Mesenchymal stem cell (in vitro differentiated cells and primary cell): ENCODE measurements at regions not wholly inside any gene's neighbourhood (a gene's known extent, or its start where the extent isn't known, plus 50 kb on each side); places are given as distances from the start of the nearest gene placed in this dataset.

ENCODE experiments used
- DNase-seq: peaks from one replicate; pipeline ENCODE4 v3.0.0-alpha.2; 2013
- H2AFZ ChIP-seq: one replicate; pipeline ENCODE4 v1.6.1; 2013; ENCODE audit warnings: low read depth, mild to moderate bottlenecking, control low read depth, inconsistent platforms, low read length, moderate library complexity
- H2AK5ac ChIP-seq: 2 replicates; pipeline ENCODE4 v1.6.1; 2013; ENCODE audit warnings: low read length, moderate library complexity, mild to moderate bottlenecking, inconsistent platforms; ENCODE audit not compliant: severe bottlenecking
- H2BK120ac ChIP-seq: one replicate; pipeline ENCODE4 v1.6.1; 2013; ENCODE audit warnings: low read depth, mild to moderate bottlenecking, inconsistent platforms, low read length, moderate library complexity
- H2BK12ac ChIP-seq, 2 experiments: one replicate each; pipeline ENCODE4 v1.6.1; 2013; ENCODE audit warnings: inconsistent platforms in 2 of 2, low read length in 2 of 2, mild to moderate bottlenecking in 2 of 2, moderate library complexity in 2 of 2, control low read depth in 1 of 2
- H2BK15ac ChIP-seq: one replicate; pipeline ENCODE4 v1.6.1; 2013; ENCODE audit warnings: mild to moderate bottlenecking, low read depth, inconsistent platforms; ENCODE audit not compliant: poor library complexity, severe bottlenecking
- H2BK5ac ChIP-seq: 2 replicates; pipeline ENCODE4 v1.6.1; 2013; ENCODE audit warnings: low read depth, mild to moderate bottlenecking, low read length, control low read depth, inconsistent platforms; ENCODE audit not compliant: poor library complexity, severe bottlenecking
- H3K14ac ChIP-seq, 2 experiments: one replicate each; pipeline ENCODE4 v1.6.1; 2013; ENCODE audit warnings: inconsistent platforms in 2 of 2, low read length in 2 of 2, control low read depth in 1 of 2, mild to moderate bottlenecking in 1 of 2, moderate library complexity in 1 of 2
- H3K18ac ChIP-seq, 2 experiments: one replicate each; pipeline ENCODE4 v1.6.1; 2013; ENCODE audit warnings: inconsistent platforms in 2 of 2, low read length in 2 of 2, control low read depth in 1 of 2, low read depth in 1 of 2, mild to moderate bottlenecking in 1 of 2
- H3K23ac ChIP-seq, 2 experiments: one replicate each; pipeline ENCODE4 v1.6.1; 2013; ENCODE audit warnings: inconsistent platforms in 2 of 2, low read length in 2 of 2, mild to moderate bottlenecking in 2 of 2, moderate library complexity in 2 of 2, control low read depth in 1 of 2
- H3K27ac ChIP-seq: 2 replicates; pipeline ENCODE4 v1.5.1; 2013; ENCODE audit warnings: mild to moderate bottlenecking, moderate library complexity, low read length, control low read depth, inconsistent platforms; ENCODE audit not compliant: poor library complexity, severe bottlenecking
- H3K27me3 ChIP-seq, 2 experiments: 2 replicates each; pipeline versions ENCODE4 v1.6.1 to v1.7.0; 2013; ENCODE audit warnings: low read length in 2 of 2, mild to moderate bottlenecking in 2 of 2, moderate library complexity in 2 of 2, control low read depth in 1 of 2, inconsistent platforms in 1 of 2; ENCODE audit not compliant: control insufficient read depth in 1 of 2, insufficient read depth in 1 of 2
- H3K36me3 ChIP-seq, 2 experiments: 2 replicates each; pipeline versions ENCODE4 v1.6.1 to v1.7.0; 2013; ENCODE audit warnings: low read length in 2 of 2, control low read depth in 1 of 2, inconsistent platforms in 1 of 2, low read depth in 1 of 2, mild to moderate bottlenecking in 1 of 2; ENCODE audit not compliant: insufficient read depth in 2 of 2, control insufficient read depth in 1 of 2
- H3K4ac ChIP-seq, 2 experiments: one replicate each; pipeline ENCODE4 v1.6.1; 2013; ENCODE audit warnings: inconsistent platforms in 2 of 2, low read length in 2 of 2, mild to moderate bottlenecking in 2 of 2, moderate library complexity in 2 of 2, control low read depth in 1 of 2, low read depth in 1 of 2
- H3K4me1 ChIP-seq: 2 replicates; pipeline ENCODE4 v1.6.1; 2013; ENCODE audit warnings: low read depth, low read length, control low read depth; ENCODE audit not compliant: control insufficient read depth, insufficient read depth
- H3K4me2 ChIP-seq: 2 replicates; pipeline ENCODE4 v1.6.1; 2013; ENCODE audit warnings: low read length, mild to moderate bottlenecking, inconsistent platforms; ENCODE audit not compliant: poor library complexity, severe bottlenecking
- H3K4me3 ChIP-seq, 2 experiments: 2 replicates each; pipeline versions ENCODE4 v1.5.1 to v1.7.0; 2013; ENCODE audit warnings: low read length in 2 of 2, mild to moderate bottlenecking in 2 of 2, control low read depth in 1 of 2, low read depth in 1 of 2; ENCODE audit not compliant: insufficient read depth in 1 of 2
- H3K79me1 ChIP-seq: replicated peaks from 2 replicates; pipeline ENCODE4 v1.6.1; 2013; ENCODE audit warnings: mild to moderate bottlenecking, control low read depth, low read length, inconsistent platforms; ENCODE audit not compliant: poor library complexity, severe bottlenecking
- H3K9ac ChIP-seq: 2 replicates; pipeline ENCODE4 v1.7.0; 2013; ENCODE audit warnings: mild to moderate bottlenecking, low read length, moderate library complexity
- H3K9me3 ChIP-seq: 2 replicates; pipeline ENCODE4 v1.7.0; 2013; ENCODE audit warnings: mild to moderate bottlenecking, low read length; ENCODE audit not compliant: control insufficient read depth
- H4K8ac ChIP-seq: one replicate; pipeline ENCODE4 v1.6.1; 2013; ENCODE audit warnings: inconsistent platforms, mild to moderate bottlenecking, low read length, moderate library complexity
- H4K91ac ChIP-seq: one replicate; pipeline ENCODE4 v1.6.1; 2013; ENCODE audit warnings: mild to moderate bottlenecking, low read length, inconsistent platforms
- WGBS: methylation state at CpG from one replicate; pipeline ENCODE4 v1.1.7; 2013; ENCODE audit warnings: mixed read lengths; 5-methylcytosine and 5-hydroxymethylcytosine counted together

DNA sequence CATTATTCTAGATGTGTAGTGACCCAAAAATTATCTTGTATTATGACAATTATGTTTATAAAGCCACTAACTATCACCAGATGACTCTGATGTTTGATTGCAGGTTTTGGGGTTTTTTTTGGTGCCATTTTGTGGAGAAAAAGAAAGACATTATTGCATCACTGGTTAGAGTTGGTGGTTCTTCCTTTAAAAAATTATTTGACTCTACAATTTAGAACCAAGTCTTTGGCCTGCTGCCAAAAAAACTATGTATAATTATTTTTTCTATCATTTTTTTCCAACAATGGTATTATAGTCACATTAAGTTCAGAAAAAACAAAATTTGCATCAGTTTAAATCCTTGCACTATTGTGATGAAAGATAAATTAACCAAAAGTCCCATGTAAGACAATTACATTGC is 258.6 kb upstream of the GRM7 start:
- no peak overlapping the region for H3K23ac ChIP-seq
- no peaks in the 10 kb centered on the region for H3K27me3 ChIP-seq
- no peak overlapping the region for H2BK12ac ChIP-seq
- no peaks in the 10 kb centered on the region for H3K4me1 ChIP-seq
- H2BK5ac ChIP-seq, result no peak overlapping the region
- H3K4me3 ChIP-seq, result no peak overlapping the region
- no peak overlapping the region for H4K91ac ChIP-seq
- H3K36me3 ChIP-seq, result no peaks in the 10 kb centered on the region
- H2AFZ ChIP-seq, result no peak overlapping the region
- peaks cover 36% of the 10 kb centered on the region for H3K9me3 ChIP-seq
- H3K4me2 ChIP-seq, result no peak overlapping the region
- H3K27ac ChIP-seq, result no peak overlapping the region
- H3K79me1 ChIP-seq, result no peaks in the 10 kb centered on the region
- H2BK120ac ChIP-seq, result no peak overlapping the region
- no peak overlapping the region for H2BK15ac ChIP-seq
- no peak overlapping the region for H4K8ac ChIP-seq
- H3K18ac ChIP-seq, result no peak overlapping the region
- no peak overlapping the region for H3K9ac ChIP-seq
- no peak overlapping the region for H3K14ac ChIP-seq
- no peak overlapping the region for H3K4ac ChIP-seq
- no peak overlapping the region for H2AK5ac ChIP-seq
- no peak for DNase-seq

DNA sequence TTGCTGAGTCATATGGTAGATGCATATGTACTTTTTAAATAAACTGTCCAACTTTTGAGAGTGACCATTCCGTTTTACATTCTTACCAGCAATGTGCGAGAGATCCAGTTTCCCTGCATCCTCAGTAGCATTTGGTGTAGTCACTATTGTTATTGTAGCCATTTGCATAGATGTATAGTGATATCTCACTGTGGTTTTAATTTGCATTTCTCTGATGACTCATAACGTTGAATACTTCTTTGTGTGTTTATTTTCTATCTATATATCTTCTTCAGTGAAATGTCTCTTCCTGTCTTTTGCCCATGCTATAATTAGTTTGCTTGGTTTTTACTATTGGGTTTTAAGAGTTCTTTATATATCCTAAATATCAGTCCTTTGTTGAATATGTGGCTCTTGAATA is 255.7 kb upstream of the GRM7 start:
- Histone ChIP-seq H2BK120ac (no peak overlapping the region), H3K4ac (no peak overlapping the region), H3K14ac (no peak overlapping the region), H3K23ac (no peak overlapping the region), H3K4me1 (no peaks in the 10 kb centered on the region), H3K36me3 (no peaks in the 10 kb centered on the region), H3K9ac (no peak overlapping the region), H3K27me3 (no peaks in the 10 kb centered on the region), H2BK15ac (no peak overlapping the region), H3K18ac (no peak overlapping the region), H4K91ac (no peak overlapping the region), H3K79me1 (no peaks in the 10 kb centered on the region), H2AK5ac (no peak overlapping the region), H2AFZ (no peak overlapping the region), H3K27ac (no peak overlapping the region), H3K9me3 (peaks cover 23% of the 10 kb centered on the region), H4K8ac (no peak overlapping the region), H2BK12ac (no peak overlapping the region), H2BK5ac (no peak overlapping the region), H3K4me2 (no peak overlapping the region), H3K4me3 (no peak overlapping the region)
- no CpG with 5 or more reads among the region's 3 CpGs for WGBS
- no peak for DNase-seq

DNA sequence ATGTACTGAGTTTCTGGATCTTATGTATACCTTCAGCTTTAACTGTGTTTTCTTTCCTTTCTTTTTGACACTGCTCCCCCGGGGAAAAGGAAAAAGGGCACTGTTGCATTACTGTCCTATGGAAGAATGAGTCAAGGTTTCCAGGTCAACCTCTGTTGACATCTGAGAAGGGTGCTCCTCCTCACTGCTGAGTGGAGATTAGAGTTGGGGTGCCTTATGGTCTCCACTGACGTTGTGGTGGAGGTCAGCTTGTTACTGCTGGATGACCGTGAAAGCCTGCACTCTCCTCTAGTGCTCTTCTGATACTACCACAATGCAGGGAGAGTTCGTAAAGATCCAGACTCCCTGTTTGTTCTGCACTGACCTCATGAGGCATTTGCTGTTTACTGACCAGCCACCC is 252.1 kb upstream of the GRM7 start:
- H3K4me1 ChIP-seq, result no peaks in the 10 kb centered on the region
- no peaks in the 10 kb centered on the region for H3K79me1 ChIP-seq
- no peaks in the 10 kb centered on the region for H3K27me3 ChIP-seq
- no peak overlapping the region for H3K18ac ChIP-seq
- H3K4me2 ChIP-seq, result no peak overlapping the region
- H2BK120ac ChIP-seq, result no peak overlapping the region
- H3K36me3 ChIP-seq, result no peaks in the 10 kb centered on the region
- no peak overlapping the region for H2AFZ ChIP-seq
- no peak overlapping the region for H3K9ac ChIP-seq
- H4K8ac ChIP-seq, result no peak overlapping the region
- no peak for DNase-seq
- H2AK5ac ChIP-seq, result no peak overlapping the region
- H3K4ac ChIP-seq, result no peak overlapping the region
- H2BK5ac ChIP-seq, result no peak overlapping the region
- H2BK15ac ChIP-seq, result no peak overlapping the region
- H4K91ac ChIP-seq, result no peak overlapping the region
- no peak overlapping the region for H3K4me3 ChIP-seq
- H2BK12ac ChIP-seq, result no peak overlapping the region
- no peak overlapping the region for H3K27ac ChIP-seq
- peaks cover 32% of the 10 kb centered on the region for H3K9me3 ChIP-seq
- no peak overlapping the region for H3K14ac ChIP-seq
- WGBS, result 61% methylated on average over 4 of the region's 4 CpGs
- no peak overlapping the region for H3K23ac ChIP-seq

DNA sequence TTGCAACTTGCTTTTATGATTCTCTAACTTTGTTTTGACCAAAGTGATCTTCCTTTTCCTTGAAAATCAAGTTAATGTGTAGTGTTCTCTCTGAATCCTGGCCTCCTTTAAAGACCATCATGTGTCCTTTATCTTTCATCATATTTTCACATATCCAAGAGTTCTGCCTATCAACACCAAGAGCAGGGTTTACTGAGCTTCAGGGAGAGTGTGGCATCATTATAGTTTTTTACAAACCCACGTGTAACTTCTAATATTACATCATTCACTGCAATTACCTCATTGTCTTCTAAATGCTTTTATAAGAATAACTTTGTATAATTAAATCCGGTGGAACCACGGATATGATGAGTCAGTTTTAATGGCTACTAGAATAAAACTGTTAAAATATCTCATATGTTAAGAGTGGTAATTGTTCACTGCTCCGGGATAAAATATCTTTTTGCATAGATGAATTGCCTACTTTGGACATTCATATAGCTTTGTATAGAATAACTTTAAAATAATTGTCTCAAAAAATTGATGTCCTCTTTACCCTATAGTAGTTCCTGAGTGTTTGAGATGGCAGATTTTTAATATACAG is 248.8 kb upstream of the GRM7 start:
- Histone ChIP-seq H3K9me3 (peaks cover 33% of the 10 kb centered on the region), H3K79me1 (no peaks in the 10 kb centered on the region), H2AFZ (no peak overlapping the region), H3K14ac (no peak overlapping the region), H2BK12ac (no peak overlapping the region), H3K4me1 (no peaks in the 10 kb centered on the region), H3K4me2 (no peak overlapping the region), H2AK5ac (no peak overlapping the region), H2BK15ac (no peak overlapping the region), H3K18ac (no peak overlapping the region), H2BK120ac (no peak overlapping the region), H4K8ac (no peak overlapping the region), H3K23ac (no peak overlapping the region), H3K27me3 (no peaks in the 10 kb centered on the region), H3K4me3 (no peak overlapping the region), H3K36me3 (no peaks in the 10 kb centered on the region), H3K4ac (no peak overlapping the region), H3K27ac (no peak overlapping the region), H2BK5ac (no peak overlapping the region), H4K91ac (no peak overlapping the region), H3K9ac (no peak overlapping the region)
- 80% methylated on average over 3 of the region's 4 CpGs for WGBS
- DNase-seq, result no peak
